ENCODE measurements at regions not wholly inside any gene's neighbourhood (a gene's known extent, or its start where the extent isn't known, plus 50 kb on each side); places are given as distances from the start of the nearest gene placed in this dataset.
"Not testable (repeated sequence)": the region's sequence is repeated elsewhere in the genome, so short reads cannot be mapped to it uniquely, and the experiment has no call there.

GRCh38 chr3:195970873-195971272 lies 62.5 kb upstream of the TNK2 start:
- DNase-seq (ENCODE audit: low read depth, low spot score), result not testable (repeated sequence)

GRCh38 chr3:195969838-195970776 lies 61.8 kb upstream of the TNK2 start:
- DNase-seq (ENCODE audit: low read depth, low spot score), result not testable (repeated sequence)

GRCh38 chr3:195969341-195969740 lies 61.0 kb upstream of the TNK2 start:
- DNase-seq (ENCODE audit: low read depth, low spot score), result not testable (repeated sequence)

- not testable (repeated sequence) for DNase-seq (ENCODE audit: low read depth, low spot score)
Measured at GRCh38 chr3:195968104-195968503, 59.8 kb upstream of the TNK2 start.

- DNase-seq (ENCODE audit: low read depth, low spot score), result not testable (repeated sequence)
Measured at GRCh38 chr3:195967387-195967720, 59.0 kb upstream of the TNK2 start.

- DNase-seq (ENCODE audit: low read depth, low spot score), result not testable (repeated sequence)
Measured at GRCh38 chr3:195966563-195967386, 58.4 kb upstream of the TNK2 start.

- DNase-seq (ENCODE audit: low read depth, low spot score), result not testable (repeated sequence)
Measured at GRCh38 chr3:195965217-195965616, 56.9 kb upstream of the TNK2 start.

- DNase-seq (ENCODE audit: low read depth, low spot score), result not testable (repeated sequence)
Measured at GRCh38 chr3:195964318-195965107, 56.2 kb upstream of the TNK2 start.

- DNase-seq (ENCODE audit: low read depth, low spot score), result not testable (repeated sequence)
Measured at GRCh38 chr3:195962222-195962621, 53.9 kb upstream of the TNK2 start.

GRCh38 chr3:195960971-195961775 lies 52.8 kb upstream of the TNK2 start:
- DNase-seq (ENCODE audit: low read depth, low spot score), result not testable (repeated sequence)

GRCh38 chr3:195960164-195960563 lies 51.8 kb upstream of the TNK2 start:
- DNase-seq (ENCODE audit: low read depth, low spot score), result not testable (repeated sequence)

GRCh38 chr3:195959367-195960157 lies 51.2 kb upstream of the TNK2 start:
- not testable (repeated sequence) for DNase-seq (ENCODE audit: low read depth, low spot score)

GRCh38 chr3:195958736-195959135 lies 50.4 kb upstream of the TNK2 start:
- DNase-seq (ENCODE audit: low read depth, low spot score), result not testable (repeated sequence)

All from activated naive CD8-positive, alpha-beta T cell treated with anti-CD3 and anti-CD28 coated beads, Interleukin-2, amount 50 U/mL, for 16 hours (primary cell).